Neuronal stem cell (in vitro differentiated cells): ENCODE measurements at regions not wholly inside any gene's neighbourhood (a gene's known extent, or its start where the extent isn't known, plus 50 kb on each side); places are given as distances from the start of the nearest gene placed in this dataset.

ENCODE experiments used
- DNase-seq: peaks from one replicate; pipeline ENCODE4 v3.0.0-alpha.2; 2013; ENCODE audit warnings: low spot score
- H2AFZ ChIP-seq: one replicate; pipeline ENCODE4 v1.6.1; 2013; ENCODE audit warnings: mild to moderate bottlenecking, low read length, inconsistent platforms
- H2AK5ac ChIP-seq: 2 replicates; pipeline ENCODE4 v1.6.1; 2013; ENCODE audit warnings: low read depth, mild to moderate bottlenecking, inconsistent platforms, low read length, moderate library complexity, mixed read lengths
- H2BK120ac ChIP-seq: 2 replicates; pipeline ENCODE4 v1.6.1; 2013; ENCODE audit warnings: low read depth, mild to moderate bottlenecking, inconsistent platforms, low read length, moderate library complexity, mixed read lengths
- H2BK12ac ChIP-seq: one replicate; pipeline ENCODE4 v1.6.1; 2013; ENCODE audit warnings: low read length, inconsistent platforms
- H2BK15ac ChIP-seq: 2 replicates; pipeline ENCODE4 v1.6.1; 2013; ENCODE audit warnings: mild to moderate bottlenecking, low read length, inconsistent platforms, mixed read lengths
- H2BK5ac ChIP-seq: one replicate; pipeline ENCODE4 v1.6.1; 2013; ENCODE audit warnings: inconsistent platforms, mild to moderate bottlenecking, low read length, moderate library complexity
- H3K14ac ChIP-seq: one replicate; pipeline ENCODE4 v1.6.1; 2013; ENCODE audit warnings: low read length, inconsistent platforms
- H3K18ac ChIP-seq: 2 replicates; pipeline ENCODE4 v1.6.1; 2013; ENCODE audit warnings: low read length, inconsistent platforms
- H3K23ac ChIP-seq: 2 replicates; pipeline ENCODE4 v1.6.1; 2013; ENCODE audit warnings: low read depth, mild to moderate bottlenecking, mixed read lengths, low read length, inconsistent platforms; ENCODE audit not compliant: poor library complexity
- H3K27ac ChIP-seq: replicated peaks from 3 replicates; pipeline ENCODE4 v1.5.1; 2013; ENCODE audit warnings: low read length, inconsistent platforms
- H3K27me3 ChIP-seq, 3 experiments: 2 replicates each; pipeline ENCODE4 v1.6.1; 2013; ENCODE audit warnings: low read length in 3 of 3, mild to moderate bottlenecking in 2 of 3, inconsistent platforms in 1 of 3, low read depth in 1 of 3, mixed read lengths in 1 of 3, moderate library complexity in 1 of 3; ENCODE audit not compliant: control insufficient read depth in 3 of 3, insufficient read depth in 3 of 3
- H3K36me3 ChIP-seq, 2 donors: replicated peaks in 1 of 2; 2 replicates each; pipeline ENCODE4 v1.6.1; 2013; ENCODE audit warnings: low read length in 2 of 2; ENCODE audit not compliant: control insufficient read depth in 2 of 2, insufficient read depth in 2 of 2
- H3K4ac ChIP-seq: 2 replicates; pipeline ENCODE4 v1.6.1; 2013; ENCODE audit warnings: inconsistent platforms, mild to moderate bottlenecking, low read length, moderate library complexity
- H3K4me1 ChIP-seq, 2 donors: 1 replicate in 1 of 2; 2 replicates in 1 of 2; pipeline ENCODE4 v1.6.1; 2013; ENCODE audit warnings: low read length in 2 of 2, low read depth in 1 of 2; ENCODE audit not compliant: control insufficient read depth in 2 of 2, insufficient read depth in 1 of 2
- H3K4me2 ChIP-seq: one replicate; pipeline ENCODE4 v1.6.1; 2013; ENCODE audit warnings: mild to moderate bottlenecking, low read length, inconsistent platforms; ENCODE audit not compliant: insufficient read depth, poor library complexity, severe bottlenecking
- H3K4me3 ChIP-seq, 2 donors: 2 replicates each; pipeline ENCODE4 v1.5.1; 2013; ENCODE audit warnings: low read length in 2 of 2, mild to moderate bottlenecking in 2 of 2, inconsistent platforms in 1 of 2, moderate library complexity in 1 of 2
- H3K79me1 ChIP-seq: one replicate; pipeline ENCODE4 v1.6.1; 2013; ENCODE audit warnings: low read depth, mild to moderate bottlenecking, inconsistent platforms, low read length, moderate library complexity
- H3K9ac ChIP-seq: one replicate; pipeline ENCODE4 v1.6.1; 2013; ENCODE audit warnings: mild to moderate bottlenecking, low read depth, low read length, inconsistent platforms; ENCODE audit not compliant: poor library complexity
- H3K9me3 ChIP-seq, 2 donors: replicated peaks in 1 of 2; 2 replicates each; pipeline versions ENCODE3 to v1.6.1; 2013; ENCODE audit warnings: low read length in 2 of 2, mild to moderate bottlenecking in 2 of 2, inconsistent platforms in 1 of 2, low read depth in 1 of 2, mixed read lengths in 1 of 2, moderate library complexity in 1 of 2; ENCODE audit not compliant: control insufficient read depth in 2 of 2, insufficient read depth in 1 of 2
- H4K8ac ChIP-seq: one replicate; pipeline ENCODE4 v1.6.1; 2013; ENCODE audit warnings: low read depth, mild to moderate bottlenecking, inconsistent platforms, low read length, moderate library complexity
- H4K91ac ChIP-seq: one replicate; pipeline ENCODE4 v1.6.1; 2013; ENCODE audit warnings: low read length, low read depth, mild to moderate bottlenecking, inconsistent platforms; ENCODE audit not compliant: poor library complexity
- WGBS, 2 donors: extraction: QIAGEN DNeasy Blood & Tissue Kit; methylation state at CpG; one replicate each; pipeline ENCODE4 v1.1.7; 2013; ENCODE audit warnings: missing lambda C conversion rate in 2 of 2, mixed read lengths in 1 of 2; ENCODE audit not compliant: insufficient read length in 2 of 2, insufficient replicate concordance in 1 of 2; ENCODE audit errors: extremely low coverage in 2 of 2; 5-methylcytosine and 5-hydroxymethylcytosine counted together

DNA sequence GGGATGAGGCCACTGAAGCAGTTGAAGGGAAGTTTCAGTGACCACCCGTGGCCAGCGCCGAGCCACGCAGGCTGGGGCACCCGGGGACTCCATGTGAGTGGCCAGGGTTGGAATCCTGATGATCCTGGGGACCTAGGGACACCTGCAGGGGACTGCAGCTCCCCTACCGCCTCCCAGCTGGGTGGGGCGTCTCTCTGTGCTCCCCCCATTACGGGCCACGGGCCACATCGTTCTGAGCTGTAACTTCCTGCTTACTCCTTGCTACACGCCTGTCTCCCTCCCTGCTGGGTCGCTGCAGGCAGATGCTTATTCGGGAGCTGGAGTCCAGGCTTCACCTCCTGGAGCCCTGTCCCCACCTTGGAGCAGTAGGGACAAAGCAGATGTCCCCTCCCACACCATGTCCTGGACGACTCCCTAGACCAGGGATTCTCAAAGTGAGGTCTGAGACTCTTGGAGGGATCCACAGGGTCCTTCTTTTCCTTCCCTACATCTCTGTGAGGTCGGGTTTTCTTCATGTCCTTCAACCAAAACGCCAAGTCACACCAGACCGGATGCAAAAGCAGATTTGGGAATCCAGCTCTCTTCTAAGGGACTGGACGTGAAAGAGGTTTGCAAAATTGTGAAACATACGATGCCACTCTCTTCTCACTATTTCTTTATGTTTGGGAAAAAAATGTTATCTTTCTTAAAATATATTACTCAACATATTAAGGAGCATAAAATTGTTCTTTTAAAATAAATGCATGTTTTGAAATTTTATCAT is 85.9 kb upstream of the NCOR2 start:
- H2AK5ac ChIP-seq, result peak overlapping the region; percentile 67
- H3K4ac ChIP-seq, result no peak overlapping the region
- H3K4me3 ChIP-seq, result no peak overlapping the region
- H3K27me3 ChIP-seq, result peaks cover 0 to 27% (median 0%) of the 10 kb centered on the region in 3 experiments
- H3K36me3 ChIP-seq, result no peaks in the 10 kb centered on the region
- no peak overlapping the region for H2BK5ac ChIP-seq
- H3K9me3 ChIP-seq, result peaks cover 6 to 16% of the 10 kb centered on the region in 2 donors
- no peak overlapping the region for H2BK12ac ChIP-seq
- H4K8ac ChIP-seq, result no peak overlapping the region
- no peak for DNase-seq
- no peak overlapping the region for H3K9ac ChIP-seq
- no peaks in the 10 kb centered on the region for H3K79me1 ChIP-seq
- no peak overlapping the region for H4K91ac ChIP-seq
- H2BK120ac ChIP-seq, result no peak overlapping the region
- H3K4me1 ChIP-seq, result peaks cover 7 to 19% of the 10 kb centered on the region in 2 donors
- no peak overlapping the region for H2BK15ac ChIP-seq
- H3K18ac ChIP-seq, result peak overlapping the region; percentile 67
- no peak overlapping the region for H2AFZ ChIP-seq
- H3K27ac ChIP-seq, result no peak overlapping the region
- no peak overlapping the region for H3K14ac ChIP-seq
- no CpG with 5 or more reads among the region's 19 CpGs for WGBS, 2 donors
- H3K4me2 ChIP-seq, result no peak overlapping the region
- no peak overlapping the region for H3K23ac ChIP-seq

DNA sequence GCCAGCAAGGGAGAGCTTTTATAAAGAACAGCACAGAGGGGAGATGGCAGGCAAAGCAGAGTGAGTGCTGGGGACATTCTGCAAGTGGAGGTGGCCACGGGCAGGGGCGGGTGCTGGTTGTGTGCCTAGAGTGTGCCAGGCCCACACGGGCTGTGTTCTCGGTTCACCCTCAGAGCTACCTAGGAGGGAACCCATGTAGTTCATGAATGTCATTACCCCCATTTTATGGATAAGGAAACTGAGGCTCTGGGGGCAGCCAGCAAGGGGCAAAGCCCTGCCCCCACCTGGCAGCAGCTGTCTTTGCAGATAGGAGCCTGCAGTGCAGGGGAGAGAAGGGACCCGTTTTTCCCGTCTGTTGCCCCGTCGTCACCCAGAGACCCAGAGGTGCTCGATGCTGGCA is 85.2 kb upstream of the NCOR2 start:
- peak overlapping the region; percentile 43 for H3K14ac ChIP-seq
- H4K8ac ChIP-seq, result no peak overlapping the region
- no peak overlapping the region for H4K91ac ChIP-seq
- H3K9me3 ChIP-seq, result peaks cover 6 to 17% of the 10 kb centered on the region in 2 donors
- peak overlapping the region; percentile 67 for H3K18ac ChIP-seq
- no peak overlapping the region for H3K4ac ChIP-seq
- no peaks in the 10 kb centered on the region for H3K79me1 ChIP-seq
- no peak overlapping the region for H2BK15ac ChIP-seq
- no peak overlapping the region for H3K9ac ChIP-seq
- H3K23ac ChIP-seq, result no peak overlapping the region
- H2AFZ ChIP-seq, result no peak overlapping the region
- H3K4me3 ChIP-seq, result no peak overlapping the region
- H2BK12ac ChIP-seq, result no peak overlapping the region
- H2BK5ac ChIP-seq, result no peak overlapping the region
- DNase-seq, result no peak
- H3K4me2 ChIP-seq, result no peak overlapping the region
- peaks cover 7 to 19% of the 10 kb centered on the region in 2 donors for H3K4me1 ChIP-seq
- peak overlapping the region; percentile 67 for H2AK5ac ChIP-seq
- no CpG with 5 or more reads among the region's 9 CpGs for WGBS, 2 donors
- no peak overlapping the region for H2BK120ac ChIP-seq
- H3K27ac ChIP-seq, result no peak overlapping the region
- peaks cover 0 to 28% (median 0%) of the 10 kb centered on the region in 3 experiments for H3K27me3 ChIP-seq
- H3K36me3 ChIP-seq, result no peaks in the 10 kb centered on the region

DNA sequence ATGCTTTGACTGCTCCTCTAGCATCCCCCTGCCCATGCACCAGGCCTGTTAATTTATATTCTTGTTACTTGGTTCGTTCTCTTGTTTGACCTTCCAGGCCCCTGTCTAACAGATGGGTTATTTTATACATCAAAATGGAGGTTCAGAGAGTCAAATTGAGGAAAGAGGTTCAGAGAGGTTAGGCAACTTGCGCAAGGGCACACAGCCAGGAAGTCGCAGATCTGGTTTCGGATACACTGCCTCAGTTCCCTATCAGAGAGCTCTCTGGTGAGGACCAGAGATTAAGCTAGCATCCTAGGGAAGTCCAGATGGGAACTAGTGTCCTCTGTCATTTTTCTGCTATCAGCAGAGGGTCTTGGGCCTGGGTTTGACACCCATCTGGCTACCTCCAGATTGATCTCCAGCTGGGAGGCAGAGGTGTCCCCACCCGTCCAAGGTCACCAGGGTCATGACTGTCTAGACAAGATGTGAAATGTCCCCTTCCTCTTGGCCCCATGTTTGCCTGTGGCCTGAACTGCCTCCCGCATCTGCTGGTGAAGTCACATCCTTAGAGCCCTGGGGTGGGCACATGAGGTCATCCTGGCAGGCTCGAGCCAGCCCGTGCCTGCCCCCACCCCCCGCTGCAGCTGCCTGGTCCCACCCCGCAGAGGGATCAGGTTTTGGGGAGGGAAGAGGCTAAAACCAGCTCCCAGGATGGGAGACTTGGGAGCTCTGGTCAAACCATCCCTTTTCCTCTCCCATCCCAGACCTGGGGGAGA is 84.3 kb upstream of the NCOR2 start:
- Histone ChIP-seq H4K8ac (no peak overlapping the region), H3K4me1 (peaks cover 7 to 15% of the 10 kb centered on the region in 2 donors), H3K27ac (no peak overlapping the region), H2BK120ac (no peak overlapping the region), H3K79me1 (no peaks in the 10 kb centered on the region), H3K4me3 (no peak overlapping the region), H4K91ac (no peak overlapping the region), H2BK12ac (no peak overlapping the region), H2BK5ac (no peak overlapping the region), H3K27me3 (peaks cover 0 to 29% (median 0%) of the 10 kb centered on the region in 3 experiments), H3K14ac (no peak overlapping the region), H3K9me3 (peaks cover 6 to 17% of the 10 kb centered on the region in 2 donors), H2BK15ac (no peak overlapping the region), H3K23ac (no peak overlapping the region), H3K36me3 (no peaks in the 10 kb centered on the region), H3K18ac (peak overlapping the region; percentile 27), H3K4ac (no peak overlapping the region), H2AFZ (no peak overlapping the region), H2AK5ac (peak overlapping the region; percentile 86), H3K4me2 (no peak overlapping the region), H3K9ac (no peak overlapping the region)
- WGBS, 2 donors, result no CpG with 5 or more reads among the region's 10 CpGs
- DNase-seq, result no peak

DNA sequence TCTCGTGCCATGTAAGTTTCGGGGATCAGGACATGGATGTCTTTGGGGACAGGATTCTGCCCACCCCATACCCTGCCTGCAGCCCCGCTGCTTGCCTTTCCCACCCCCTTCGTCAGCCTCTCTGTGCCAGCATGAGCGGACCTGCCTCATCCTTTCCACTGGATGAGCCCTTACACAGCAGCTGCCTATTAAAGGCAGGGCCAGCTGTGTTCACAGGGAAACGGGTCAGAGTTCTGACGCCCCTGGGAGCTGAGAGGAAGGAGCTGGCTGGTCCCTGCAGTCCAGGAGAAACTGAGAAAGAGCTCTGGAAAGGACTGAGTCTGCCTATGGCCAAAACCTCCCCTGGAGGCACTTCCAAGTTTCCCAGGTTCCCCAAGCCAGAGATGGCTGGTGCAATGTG is 83.5 kb upstream of the NCOR2 start:
- Histone ChIP-seq H3K27me3 (peaks cover 0 to 32% (median 0%) of the 10 kb centered on the region in 3 experiments), H3K4me2 (no peak overlapping the region), H2BK5ac (no peak overlapping the region), H3K14ac (no peak overlapping the region), H3K9ac (no peak overlapping the region), H3K18ac (no peak overlapping the region), H3K23ac (no peak overlapping the region), H2BK12ac (no peak overlapping the region), H4K8ac (no peak overlapping the region), H2BK120ac (no peak overlapping the region), H2AK5ac (peak overlapping the region; percentile 44), H3K79me1 (no peaks in the 10 kb centered on the region), H3K4me1 (peaks cover 5 to 8% of the 10 kb centered on the region in 2 donors), H3K4me3 (peak overlapping the region in 1 of 2 donors; percentile 44), H3K36me3 (no peaks in the 10 kb centered on the region), H2AFZ (no peak overlapping the region), H3K27ac (no peak overlapping the region), H3K4ac (no peak overlapping the region), H3K9me3 (peaks cover 6 to 17% of the 10 kb centered on the region in 2 donors), H4K91ac (no peak overlapping the region), H2BK15ac (peak overlapping the region; percentile 52)
- DNase-seq, result no peak
- WGBS, 2 donors, result no CpG with 5 or more reads among the region's 7 CpGs
